Parathyroid adenoma (tissue), 2 donors: ENCODE measurements at regions not wholly inside any gene's neighbourhood (a gene's known extent, or its start where the extent isn't known, plus 50 kb on each side); places are given as distances from the start of the nearest gene placed in this dataset.

Experiments used
- H2AFZ ChIP-seq: fragments of 300-600 bp; sonication (generic); one replicate; pipeline ENCODE4 v1.7.0; 2017; ENCODE audit warnings: antibody characterized with exemption, mild to moderate bottlenecking
- H3K27ac ChIP-seq: fragments of 300-600 bp; sonication (generic); one replicate; pipeline ENCODE4 v1.7.0; 2017
- H3K27me3 ChIP-seq: fragments of 300-600 bp; sonication (generic); one replicate; pipeline ENCODE4 v1.7.0; 2017; ENCODE audit warnings: low read length; ENCODE audit not compliant: control insufficient read depth, insufficient read depth
- H3K36me3 ChIP-seq: fragments of 300-600 bp; sonication (generic); one replicate; pipeline ENCODE4 v1.7.0; 2017; ENCODE audit warnings: low read length; ENCODE audit not compliant: control insufficient read depth, insufficient read depth
- H3K4me1 ChIP-seq: fragments of 300-600 bp; sonication (generic); one replicate; pipeline ENCODE4 v1.7.0; 2017; ENCODE audit warnings: control low read depth
- H3K4me2 ChIP-seq: fragments of 300-600 bp; sonication (generic); one replicate; pipeline ENCODE4 v1.7.0; 2017; ENCODE audit warnings: low read length
- H3K4me3 ChIP-seq: fragments of 300-600 bp; sonication (generic); one replicate; pipeline ENCODE4 v1.7.0; 2017; ENCODE audit warnings: low read depth, low read length
- H3K79me2 ChIP-seq: fragments of 300-600 bp; sonication (generic); one replicate; pipeline ENCODE4 v1.7.0; 2017; ENCODE audit warnings: control low read depth
- H3K9ac ChIP-seq: fragments of 300-600 bp; sonication (generic); one replicate; pipeline ENCODE4 v1.7.0; 2017; ENCODE audit warnings: mild to moderate bottlenecking
- H3K9me3 ChIP-seq: fragments of 300-600 bp; sonication (generic); one replicate; pipeline ENCODE4 v1.7.0; 2017; ENCODE audit warnings: low read length; ENCODE audit not compliant: control insufficient read depth
- TF ChIP-seq, protein P1 (sequence below): fragments of 300-600 bp; sonication (generic); IDR thresholded peaks from one replicate; pipeline ENCODE4 v1.7.0; 2017; ENCODE audit warnings: antibody characterized with exemption, mild to moderate bottlenecking
- donor health status: primary hyperparathyroidism.

DNA sequence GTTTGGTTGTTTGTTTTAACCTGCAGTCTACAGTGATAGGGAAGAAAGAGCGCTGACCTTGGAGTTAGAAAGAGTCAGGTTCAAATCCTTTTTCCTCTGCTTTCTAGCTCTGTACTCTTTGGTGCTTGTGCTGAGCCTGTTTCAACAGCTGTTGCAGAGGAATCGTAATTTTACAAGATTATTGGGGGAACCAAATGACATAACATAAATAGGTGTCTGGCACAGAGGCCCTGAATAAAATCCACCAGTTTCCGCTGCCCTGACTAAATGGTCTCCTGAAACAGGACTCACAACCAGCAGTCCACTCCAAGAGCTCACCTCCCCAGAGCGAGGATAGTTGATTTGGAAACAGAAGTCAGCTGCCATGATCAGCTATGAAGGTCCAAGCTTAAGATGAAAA, 125.0 kb upstream of the CDC42EP3 start:
- TF ChIP-seq, protein P1, sequence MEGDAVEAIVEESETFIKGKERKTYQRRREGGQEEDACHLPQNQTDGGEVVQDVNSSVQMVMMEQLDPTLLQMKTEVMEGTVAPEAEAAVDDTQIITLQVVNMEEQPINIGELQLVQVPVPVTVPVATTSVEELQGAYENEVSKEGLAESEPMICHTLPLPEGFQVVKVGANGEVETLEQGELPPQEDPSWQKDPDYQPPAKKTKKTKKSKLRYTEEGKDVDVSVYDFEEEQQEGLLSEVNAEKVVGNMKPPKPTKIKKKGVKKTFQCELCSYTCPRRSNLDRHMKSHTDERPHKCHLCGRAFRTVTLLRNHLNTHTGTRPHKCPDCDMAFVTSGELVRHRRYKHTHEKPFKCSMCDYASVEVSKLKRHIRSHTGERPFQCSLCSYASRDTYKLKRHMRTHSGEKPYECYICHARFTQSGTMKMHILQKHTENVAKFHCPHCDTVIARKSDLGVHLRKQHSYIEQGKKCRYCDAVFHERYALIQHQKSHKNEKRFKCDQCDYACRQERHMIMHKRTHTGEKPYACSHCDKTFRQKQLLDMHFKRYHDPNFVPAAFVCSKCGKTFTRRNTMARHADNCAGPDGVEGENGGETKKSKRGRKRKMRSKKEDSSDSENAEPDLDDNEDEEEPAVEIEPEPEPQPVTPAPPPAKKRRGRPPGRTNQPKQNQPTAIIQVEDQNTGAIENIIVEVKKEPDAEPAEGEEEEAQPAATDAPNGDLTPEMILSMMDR = no peak
- H3K9me3 ChIP-seq = no peaks in the 10 kb centered on the region
- H3K9ac ChIP-seq = no peak overlapping the region
- H3K36me3 ChIP-seq = no peaks in the 10 kb centered on the region
- H3K27ac ChIP-seq = no peak overlapping the region
- no peaks in the 10 kb centered on the region for H3K4me1 ChIP-seq
- no peak overlapping the region for H2AFZ ChIP-seq
- no peaks in the 10 kb centered on the region for H3K27me3 ChIP-seq
- no peaks in the 10 kb centered on the region for H3K79me2 ChIP-seq
- H3K4me2 ChIP-seq = no peak overlapping the region
- H3K4me3 ChIP-seq = no peak overlapping the region

- TF ChIP-seq, protein P1 = no peak
- no peaks in the 10 kb centered on the region for H3K36me3 ChIP-seq
- no peaks in the 10 kb centered on the region for H3K4me1 ChIP-seq
- no peak overlapping the region for H3K4me3 ChIP-seq
- H3K27ac ChIP-seq = no peak overlapping the region
- H3K79me2 ChIP-seq = no peaks in the 10 kb centered on the region
- no peaks in the 10 kb centered on the region for H3K27me3 ChIP-seq
- H3K4me2 ChIP-seq = no peak overlapping the region
- H3K9ac ChIP-seq = no peak overlapping the region
- no peak overlapping the region for H2AFZ ChIP-seq
- H3K9me3 ChIP-seq = no peaks in the 10 kb centered on the region
Measured at GRCh38 chr2:37797081-37797480, 125.6 kb upstream of the CDC42EP3 start.

DNA sequence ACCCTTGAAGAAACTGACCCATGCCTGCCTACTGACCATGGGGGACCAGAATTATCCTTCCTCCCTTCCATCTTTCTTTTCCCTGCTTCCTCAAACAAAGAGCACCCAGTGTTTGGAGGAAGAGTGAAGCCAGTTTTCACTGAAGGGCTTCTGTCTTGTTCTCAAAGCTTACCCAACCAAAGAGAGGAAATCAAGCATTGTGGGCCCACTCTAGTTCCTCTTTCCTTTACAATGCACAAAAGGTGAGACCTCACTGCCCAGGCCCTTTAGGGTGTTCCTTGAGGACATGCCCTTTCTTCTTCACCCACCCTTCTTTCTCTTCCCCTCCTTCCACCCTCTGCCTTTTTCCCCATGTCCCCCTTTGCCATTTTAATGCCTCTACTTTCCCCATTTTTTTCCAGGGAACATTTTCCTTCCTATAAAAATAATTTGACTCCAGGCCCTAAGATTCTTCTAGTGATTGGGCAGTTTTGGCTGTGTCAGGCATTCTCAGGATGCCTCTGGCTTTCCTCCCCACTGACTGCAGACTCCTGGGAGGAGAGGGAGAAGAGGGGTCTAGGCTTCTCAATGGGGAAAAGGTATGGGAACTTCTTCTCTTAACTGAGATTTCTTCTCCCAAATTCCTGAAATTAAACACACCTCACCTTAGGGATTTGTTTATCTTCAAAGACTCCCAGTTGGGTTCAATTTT, 126.6 kb upstream of the RMDN2 start:
- Histone ChIP-seq H3K27me3 (no peaks in the 10 kb centered on the region), H3K4me3 (no peak overlapping the region), H3K9me3 (no peaks in the 10 kb centered on the region), H3K27ac (no peak overlapping the region), H3K79me2 (no peaks in the 10 kb centered on the region), H3K9ac (no peak overlapping the region), H3K4me1 (no peaks in the 10 kb centered on the region), H2AFZ (no peak overlapping the region), H3K36me3 (no peaks in the 10 kb centered on the region), H3K4me2 (no peak overlapping the region)
- TF ChIP-seq, protein P1 = no peak

GRCh38 chr2:37800176-37800858, 124.8 kb upstream of the RMDN2 start:
- H2AFZ ChIP-seq = no peak overlapping the region
- no peak overlapping the region for H3K4me2 ChIP-seq
- H3K4me1 ChIP-seq = no peaks in the 10 kb centered on the region
- H3K79me2 ChIP-seq = no peaks in the 10 kb centered on the region
- no peaks in the 10 kb centered on the region for H3K9me3 ChIP-seq
- H3K9ac ChIP-seq = no peak overlapping the region
- no peaks in the 10 kb centered on the region for H3K36me3 ChIP-seq
- TF ChIP-seq, protein P1 = no peak
- H3K27me3 ChIP-seq = no peaks in the 10 kb centered on the region
- H3K27ac ChIP-seq = no peak overlapping the region
- H3K4me3 ChIP-seq = no peak overlapping the region
